ENCODE measurements at regions not wholly inside any gene's neighbourhood (a gene's known extent, or its start where the extent isn't known, plus 50 kb on each side); places are given as distances from the start of the nearest gene placed in this dataset.
A peak's percentile ranks its signal among the peaks of the same experiment; 100 is the strongest.

- DNase-seq (ENCODE audit: low spot score) = no peak
Observed at GRCh38 chr2:238561230-238561629, 134.5 kb downstream of the ASB1 start.

GRCh38 chr2:238562446-238562845, 135.7 kb downstream of the ASB1 start:
- no peak for DNase-seq (ENCODE audit: low spot score)

- no peak for DNase-seq (ENCODE audit: low spot score)
Observed at GRCh38 chr2:238563551-238563950, 136.8 kb downstream of the ASB1 start.

GRCh38 chr2:238564286-238564920, 137.7 kb downstream of the ASB1 start:
- no peak for DNase-seq (ENCODE audit: low spot score)

GRCh38 chr2:238565031-238565430, 138.3 kb downstream of the ASB1 start:
- no peak for DNase-seq (ENCODE audit: low spot score)

GRCh38 chr2:238566001-238566645, 139.4 kb downstream of the ASB1 start:
- DNase-seq (ENCODE audit: low spot score) = no peak

GRCh38 chr2:238567067-238567855, 140.5 kb downstream of the ASB1 start:
- no peak for DNase-seq (ENCODE audit: low spot score)

GRCh38 chr2:238567996-238568395, 141.3 kb downstream of the ASB1 start:
- DNase-seq (ENCODE audit: low spot score) = no peak

GRCh38 chr2:238568455-238569440, 142.0 kb downstream of the ASB1 start:
- no peak for DNase-seq (ENCODE audit: low spot score)

- DNase-seq (ENCODE audit: low spot score) = no peak
Observed at GRCh38 chr2:238569507-238570195, 142.9 kb downstream of the ASB1 start.

- no peak for DNase-seq (ENCODE audit: low spot score)
Observed at GRCh38 chr2:238570391-238570790, 143.7 kb downstream of the ASB1 start.

GRCh38 chr2:238570926-238571325, 144.2 kb downstream of the ASB1 start:
- DNase-seq (ENCODE audit: low spot score) = no peak

- DNase-seq (ENCODE audit: low spot score) = no peak
Observed at GRCh38 chr2:238571661-238572372, 145.1 kb downstream of the ASB1 start.

- DNase-seq (ENCODE audit: low spot score) = peak; percentile 3
Observed at GRCh38 chr2:238573065-238573778, 146.5 kb downstream of the ASB1 start.

- DNase-seq (ENCODE audit: low spot score) = no peak
Observed at GRCh38 chr2:238573916-238574315, 147.2 kb downstream of the ASB1 start.

GRCh38 chr2:238574490-238575271, 148.0 kb downstream of the ASB1 start:
- no peak for DNase-seq (ENCODE audit: low spot score)

- no peak for DNase-seq (ENCODE audit: low spot score)
Observed at GRCh38 chr2:238576674-238577073, 149.9 kb downstream of the ASB1 start.

- no peak for DNase-seq (ENCODE audit: low spot score)
Observed at GRCh38 chr2:238578256-238578655, 151.5 kb downstream of the ASB1 start.

- no peak for DNase-seq (ENCODE audit: low spot score)
Observed at GRCh38 chr2:238580486-238580885, 153.8 kb downstream of the ASB1 start.

Measured in CD4-positive, alpha-beta T cell treated with Interleukin-2 at 100 ng/mL for 4 hours (primary cell).